ENCODE measurements at regions not wholly inside any gene's neighbourhood (a gene's known extent, or its start where the extent isn't known, plus 50 kb on each side); places are given as distances from the start of the nearest gene placed in this dataset.

DNA sequence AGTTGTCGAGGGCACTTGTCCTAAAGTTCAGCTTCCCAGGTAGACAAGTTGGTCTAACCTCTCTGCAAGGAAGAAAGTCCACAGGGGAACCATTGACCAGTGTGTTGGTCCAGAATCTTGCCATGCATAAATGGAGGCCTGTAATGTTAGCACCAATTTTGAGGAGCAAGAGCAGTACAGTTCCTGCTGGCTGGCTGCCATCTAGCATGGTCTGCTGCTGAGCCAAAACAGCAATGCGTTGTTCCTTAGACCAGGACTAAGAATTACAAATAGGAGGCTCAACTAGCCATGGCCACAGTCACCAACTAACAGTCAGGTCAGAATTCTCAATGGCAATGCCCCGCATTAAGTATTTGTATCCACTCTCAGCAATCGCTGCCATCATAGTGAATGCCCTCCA is 72.8 kb upstream of the WIPF1 start:
- no peak for DNase-seq (ENCODE audit: low read depth)
- TF ChIP-seq, protein P1, sequence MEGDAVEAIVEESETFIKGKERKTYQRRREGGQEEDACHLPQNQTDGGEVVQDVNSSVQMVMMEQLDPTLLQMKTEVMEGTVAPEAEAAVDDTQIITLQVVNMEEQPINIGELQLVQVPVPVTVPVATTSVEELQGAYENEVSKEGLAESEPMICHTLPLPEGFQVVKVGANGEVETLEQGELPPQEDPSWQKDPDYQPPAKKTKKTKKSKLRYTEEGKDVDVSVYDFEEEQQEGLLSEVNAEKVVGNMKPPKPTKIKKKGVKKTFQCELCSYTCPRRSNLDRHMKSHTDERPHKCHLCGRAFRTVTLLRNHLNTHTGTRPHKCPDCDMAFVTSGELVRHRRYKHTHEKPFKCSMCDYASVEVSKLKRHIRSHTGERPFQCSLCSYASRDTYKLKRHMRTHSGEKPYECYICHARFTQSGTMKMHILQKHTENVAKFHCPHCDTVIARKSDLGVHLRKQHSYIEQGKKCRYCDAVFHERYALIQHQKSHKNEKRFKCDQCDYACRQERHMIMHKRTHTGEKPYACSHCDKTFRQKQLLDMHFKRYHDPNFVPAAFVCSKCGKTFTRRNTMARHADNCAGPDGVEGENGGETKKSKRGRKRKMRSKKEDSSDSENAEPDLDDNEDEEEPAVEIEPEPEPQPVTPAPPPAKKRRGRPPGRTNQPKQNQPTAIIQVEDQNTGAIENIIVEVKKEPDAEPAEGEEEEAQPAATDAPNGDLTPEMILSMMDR (IDR thresholded peaks at IDR 0.05; ENCODE audit: insufficient read depth, low read depth, low read length, missing control alignments): no peak
- no peak overlapping the region for H3K4me3 ChIP-seq (ENCODE audit: low read length)

DNA sequence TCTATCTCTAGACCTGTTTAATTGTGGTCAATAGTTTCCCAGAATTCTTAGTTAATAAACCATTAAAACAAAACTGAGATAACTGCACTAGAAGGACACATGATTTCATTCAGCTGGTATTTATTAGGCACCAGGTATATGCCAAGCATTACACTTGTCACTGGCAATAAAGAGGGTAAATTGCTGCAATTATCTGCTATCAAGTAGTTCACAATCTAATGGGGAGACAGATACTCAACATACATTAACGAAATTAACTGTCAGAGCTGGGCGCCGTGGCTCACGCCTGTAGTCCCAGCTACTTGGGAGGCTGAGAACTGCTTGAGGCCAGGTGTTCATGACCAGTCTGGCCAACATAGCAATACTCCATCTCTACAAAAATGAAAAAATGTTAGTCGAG is 71.7 kb upstream of the WIPF1 start:
- TF ChIP-seq, protein P1 (IDR thresholded peaks at IDR 0.05; ENCODE audit: insufficient read depth, low read depth, low read length, missing control alignments): no peak
- H3K4me3 ChIP-seq (ENCODE audit: low read length): no peak overlapping the region
- DNase-seq (ENCODE audit: low read depth): no peak

DNA sequence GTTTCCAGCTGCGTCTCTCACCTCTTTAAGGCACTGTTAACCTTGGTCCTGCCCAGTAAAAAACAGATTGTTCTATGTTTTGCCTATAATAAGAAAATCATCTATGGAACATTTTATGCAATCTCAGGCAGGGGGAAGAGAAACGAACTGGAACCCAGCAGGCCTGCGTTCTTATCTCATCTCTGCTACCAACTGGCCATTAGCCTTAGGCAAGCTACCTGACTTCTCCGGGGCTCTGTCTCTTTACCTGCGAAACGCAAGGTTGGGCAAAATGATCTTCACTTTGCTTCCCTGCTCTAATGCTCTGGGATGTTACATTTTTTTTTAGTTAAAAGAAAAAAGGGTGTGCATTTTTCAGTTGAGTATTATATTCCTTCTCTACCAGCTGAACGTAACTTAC is 70.5 kb upstream of the WIPF1 start:
- no peak overlapping the region for H3K4me3 ChIP-seq (ENCODE audit: low read length)
- DNase-seq (ENCODE audit: low read depth): no peak
- TF ChIP-seq, protein P1 (IDR thresholded peaks at IDR 0.05; ENCODE audit: insufficient read depth, low read depth, low read length, missing control alignments): no peak

DNA sequence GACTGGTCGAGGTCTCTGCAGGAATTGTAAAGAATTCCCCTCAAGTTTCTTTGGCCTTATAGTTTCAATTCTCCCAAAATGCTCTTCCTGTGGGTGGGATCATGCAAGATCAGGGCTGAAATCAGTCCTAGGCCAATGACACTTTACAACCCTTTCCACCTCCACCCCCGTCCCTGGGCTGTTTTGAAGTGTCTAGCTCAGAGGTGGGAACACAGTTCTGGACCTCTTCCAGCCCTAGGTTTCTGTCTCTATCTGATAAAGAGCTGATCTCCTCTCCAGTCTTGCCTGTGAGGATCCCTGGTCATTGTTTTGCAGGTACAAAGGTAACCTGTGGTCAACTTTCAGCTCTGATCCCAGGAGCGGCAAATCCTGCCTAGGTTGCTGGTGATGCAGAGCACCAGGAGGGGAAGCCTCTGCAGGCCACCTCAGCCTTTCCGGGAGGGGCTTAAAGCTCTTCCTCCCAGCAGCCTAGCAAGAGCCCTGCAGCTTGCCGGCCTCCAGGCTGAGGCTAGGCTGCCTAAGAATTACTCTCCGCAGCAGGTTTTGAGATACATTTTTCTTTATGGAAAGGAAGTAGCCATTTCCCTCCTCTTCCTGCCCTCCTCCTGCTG is 69.8 kb upstream of the WIPF1 start:
- H3K4me3 ChIP-seq (ENCODE audit: low read length): no peak overlapping the region
- TF ChIP-seq, protein P1 (IDR thresholded peaks at IDR 0.05; ENCODE audit: insufficient read depth, low read depth, low read length, missing control alignments): no peak
- no peak for DNase-seq (ENCODE audit: low read depth)

- H3K4me3 ChIP-seq (ENCODE audit: low read length): no peak overlapping the region
- no peak for DNase-seq (ENCODE audit: low read depth)
Observed at GRCh38 chr2:174666845-174667244, 69.2 kb upstream of the WIPF1 start.

DNA sequence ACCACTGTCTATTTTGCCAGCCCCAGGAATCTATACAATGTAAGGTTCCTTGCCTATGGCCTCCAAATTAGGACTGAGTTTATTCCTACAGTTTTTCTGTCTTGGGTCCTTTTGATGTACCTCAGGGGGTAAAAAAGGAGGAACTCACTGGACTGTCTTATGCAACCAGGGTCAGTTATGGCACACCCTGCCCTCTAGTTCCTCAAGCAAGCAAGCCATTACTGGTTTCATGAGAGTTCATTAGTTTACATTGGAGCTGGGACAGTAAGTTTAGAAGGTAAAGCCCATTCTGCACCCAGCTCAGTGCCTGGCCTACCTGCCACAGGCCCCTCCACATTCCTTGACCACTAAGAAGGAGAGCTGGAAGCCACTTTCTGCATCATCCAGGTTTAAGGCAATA is 68.7 kb upstream of the WIPF1 start:
- H3K4me3 ChIP-seq (ENCODE audit: low read length): no peak overlapping the region
- TF ChIP-seq, protein P1 (IDR thresholded peaks at IDR 0.05; ENCODE audit: insufficient read depth, low read depth, low read length, missing control alignments): no peak
- no peak for DNase-seq (ENCODE audit: low read depth)

More at GRCh38 chr2:174666845-174667244, 69.2 kb upstream of the WIPF1 start:
- TF ChIP-seq, protein P1 (IDR thresholded peaks at IDR 0.05; ENCODE audit: insufficient read depth, low read depth, low read length, missing control alignments): no peak

- no peak overlapping the region for H3K4me3 ChIP-seq (ENCODE audit: low read length)
- TF ChIP-seq, protein P1 (IDR thresholded peaks at IDR 0.05; ENCODE audit: insufficient read depth, low read depth, low read length, missing control alignments): no peak
- DNase-seq (ENCODE audit: low read depth): no peak
Observed at GRCh38 chr2:174664084-174664759, 66.6 kb upstream of the WIPF1 start.

Data from epithelial cell of esophagus (primary cell).